ENCODE measurements at regions not wholly inside any gene's neighbourhood (a gene's known extent, or its start where the extent isn't known, plus 50 kb on each side); places are given as distances from the start of the nearest gene placed in this dataset.

DNA sequence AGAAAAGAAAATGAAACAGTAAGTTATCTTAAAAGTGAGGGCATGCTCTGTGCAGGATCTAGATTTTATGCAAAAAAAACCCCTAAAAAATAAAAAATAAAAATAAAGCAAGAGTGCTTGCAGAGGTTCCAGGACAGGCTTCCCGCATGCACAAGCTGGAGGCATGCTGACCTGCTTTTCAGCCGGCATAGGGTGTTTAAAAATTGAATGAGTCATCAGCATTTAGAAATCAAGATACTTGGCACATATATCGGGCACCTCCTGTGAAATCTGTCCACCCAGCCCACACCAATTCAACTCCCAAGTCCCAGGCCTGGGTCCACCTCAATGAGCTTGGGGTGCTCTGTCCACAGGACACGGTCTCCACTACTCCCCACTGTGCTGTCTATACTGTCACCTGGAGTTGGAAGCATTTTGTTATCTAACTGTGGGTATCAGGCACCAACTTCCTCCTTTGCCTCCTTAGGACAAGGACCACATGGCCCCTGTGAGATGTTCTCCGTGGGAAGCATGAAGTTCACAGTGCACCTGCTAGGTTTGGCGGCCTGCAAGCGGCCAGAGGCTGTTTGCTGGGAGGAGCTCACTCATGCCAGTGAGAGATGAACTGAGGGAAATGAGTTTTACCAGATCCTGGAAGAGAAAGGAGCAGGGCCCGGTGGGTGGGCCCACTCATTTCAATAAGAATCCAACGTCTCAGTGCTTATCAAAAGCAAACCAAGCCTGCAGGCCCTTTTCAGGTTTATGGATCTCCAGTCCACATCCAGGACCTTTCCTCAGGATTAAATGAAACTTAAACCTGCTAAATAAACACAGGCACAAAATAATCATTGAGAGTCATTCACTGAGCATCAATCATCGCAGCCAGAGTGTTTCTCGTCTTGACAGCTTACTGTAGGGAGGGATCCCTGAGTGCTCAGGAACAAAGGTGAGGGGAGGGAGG, 121.1 kb downstream of the FOXA2 start:
- TF ChIP-seq, protein P1, sequence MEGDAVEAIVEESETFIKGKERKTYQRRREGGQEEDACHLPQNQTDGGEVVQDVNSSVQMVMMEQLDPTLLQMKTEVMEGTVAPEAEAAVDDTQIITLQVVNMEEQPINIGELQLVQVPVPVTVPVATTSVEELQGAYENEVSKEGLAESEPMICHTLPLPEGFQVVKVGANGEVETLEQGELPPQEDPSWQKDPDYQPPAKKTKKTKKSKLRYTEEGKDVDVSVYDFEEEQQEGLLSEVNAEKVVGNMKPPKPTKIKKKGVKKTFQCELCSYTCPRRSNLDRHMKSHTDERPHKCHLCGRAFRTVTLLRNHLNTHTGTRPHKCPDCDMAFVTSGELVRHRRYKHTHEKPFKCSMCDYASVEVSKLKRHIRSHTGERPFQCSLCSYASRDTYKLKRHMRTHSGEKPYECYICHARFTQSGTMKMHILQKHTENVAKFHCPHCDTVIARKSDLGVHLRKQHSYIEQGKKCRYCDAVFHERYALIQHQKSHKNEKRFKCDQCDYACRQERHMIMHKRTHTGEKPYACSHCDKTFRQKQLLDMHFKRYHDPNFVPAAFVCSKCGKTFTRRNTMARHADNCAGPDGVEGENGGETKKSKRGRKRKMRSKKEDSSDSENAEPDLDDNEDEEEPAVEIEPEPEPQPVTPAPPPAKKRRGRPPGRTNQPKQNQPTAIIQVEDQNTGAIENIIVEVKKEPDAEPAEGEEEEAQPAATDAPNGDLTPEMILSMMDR (IDR thresholded peaks at IDR 0.05) = no peak

DNA sequence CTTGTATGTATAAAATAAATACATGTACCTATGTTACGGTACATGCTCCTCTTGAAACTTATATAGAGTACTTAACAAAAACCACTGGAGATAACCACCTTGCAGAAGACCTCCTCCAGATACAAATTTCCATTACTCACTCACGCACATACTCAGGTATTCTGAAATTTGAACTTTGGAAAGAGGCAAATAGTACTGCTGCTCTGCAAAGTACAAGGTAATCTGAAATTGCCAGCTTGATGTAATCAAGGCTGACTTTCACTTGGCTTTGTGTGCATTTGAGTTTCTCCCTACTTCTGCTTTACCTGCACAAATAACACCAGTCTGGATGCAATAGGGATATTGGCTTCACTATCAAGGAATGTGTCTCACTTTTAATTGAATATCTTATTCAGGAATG, 123.6 kb downstream of the FOXA2 start:
- TF ChIP-seq, protein P1 (IDR thresholded peaks at IDR 0.05) = no peak

- TF ChIP-seq, protein P1 (IDR thresholded peaks at IDR 0.05) = no peak
These were observed 124.1 kb downstream of the FOXA2 start for GRCh38 chr20:22460231-22460630.

- TF ChIP-seq, protein P1 (IDR thresholded peaks at IDR 0.05) = no peak
These were observed 124.6 kb downstream of the FOXA2 start for GRCh38 chr20:22459754-22460153.

DNA sequence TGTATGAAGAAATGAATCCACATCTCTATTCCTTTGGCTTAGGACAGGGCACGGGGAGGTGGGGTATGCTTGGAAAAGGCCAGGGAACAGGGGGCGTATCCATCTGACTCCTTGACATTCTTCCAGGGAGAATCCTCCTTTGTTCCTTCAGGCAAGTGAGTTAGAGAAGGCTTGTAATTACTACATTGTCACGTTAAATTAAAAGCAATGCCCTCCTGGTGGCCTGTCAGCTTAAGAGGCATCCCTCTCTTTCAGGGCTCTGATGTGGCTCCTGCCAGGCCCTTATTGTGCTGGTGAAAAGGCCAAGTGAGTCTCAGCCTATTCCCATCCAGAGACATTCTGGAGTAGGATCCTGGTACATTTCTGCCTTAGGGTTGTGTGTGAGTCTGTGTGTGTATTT, 128.3 kb downstream of the FOXA2 start:
- TF ChIP-seq, protein P1 (IDR thresholded peaks at IDR 0.05) = no peak

DNA sequence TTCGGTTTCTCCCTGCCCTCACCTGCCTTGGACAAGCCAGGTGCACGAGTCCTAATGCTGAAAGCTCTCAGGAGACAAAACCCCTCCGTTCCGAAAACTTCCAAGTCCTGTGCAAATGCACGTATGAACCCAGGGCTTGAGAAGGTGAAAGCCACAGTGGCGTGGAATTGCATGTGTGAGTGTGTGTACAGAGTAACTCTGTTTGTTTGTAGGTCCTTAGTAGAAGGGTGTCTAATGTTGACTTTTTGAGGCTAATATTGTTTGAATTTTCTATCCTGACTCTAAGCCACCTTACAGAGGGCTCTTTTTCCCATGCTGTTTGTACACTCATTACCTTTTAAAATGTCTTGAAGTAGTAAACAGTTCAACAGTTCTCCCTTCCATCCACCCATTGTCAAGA, 129.1 kb downstream of the FOXA2 start:
- TF ChIP-seq, protein P1 (IDR thresholded peaks at IDR 0.05) = no peak

DNA sequence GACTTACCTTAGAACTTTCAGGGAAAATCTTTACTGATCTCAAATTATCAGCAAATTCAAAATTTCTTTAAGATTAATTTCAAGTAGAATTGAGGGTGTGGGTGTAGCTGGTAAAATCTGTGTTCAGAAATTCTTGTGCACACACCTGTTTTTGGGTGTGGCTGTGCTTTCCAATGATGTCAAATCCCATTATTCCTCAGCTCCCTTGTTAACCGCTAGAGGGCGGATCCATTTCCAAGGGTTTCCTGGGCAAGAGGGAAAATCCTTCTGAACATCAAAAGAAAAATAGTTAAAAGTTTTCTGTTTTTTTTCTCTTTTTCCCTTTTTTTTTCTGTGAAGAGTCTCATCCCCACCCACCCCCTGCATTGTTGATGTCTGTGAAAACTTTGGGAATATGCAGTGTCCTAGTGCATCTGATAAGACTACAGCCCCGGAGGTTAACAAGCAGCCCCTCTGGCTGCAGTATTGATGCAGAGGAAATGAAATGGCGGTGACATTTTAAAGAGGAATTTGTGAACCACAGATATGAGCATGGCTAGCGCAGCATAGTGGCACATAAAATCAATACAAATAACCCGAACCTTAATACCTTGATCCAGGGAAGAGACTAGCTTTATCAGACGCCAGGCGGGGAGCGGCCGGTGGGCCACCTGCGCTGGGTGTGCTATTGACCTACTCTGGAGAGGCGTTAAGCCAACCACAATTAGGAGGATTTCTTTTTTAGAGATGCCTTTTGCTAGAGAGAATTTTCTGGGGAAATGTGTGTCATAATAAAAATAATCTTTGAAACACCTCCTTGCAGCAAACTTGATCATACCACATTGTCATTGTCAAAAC, 130.9 kb downstream of the FOXA2 start:
- TF ChIP-seq, protein P1 (IDR thresholded peaks at IDR 0.05) = peak; percentile 85
